ENCODE measurements at regions not wholly inside any gene's neighbourhood (a gene's known extent, or its start where the extent isn't known, plus 50 kb on each side); places are given as distances from the start of the nearest gene placed in this dataset.

- TF ChIP-seq POLR2A (IDR thresholded peaks at IDR 0.05; ENCODE audit: low read depth, low read length) (no peak), POLR2AphosphoS5 (IDR thresholded peaks at IDR 0.05; ENCODE audit: low read depth, low read length) (no peak), PAX5 (IDR thresholded peaks at IDR 0.05; ENCODE audit: insufficient read depth, low read length, severe bottlenecking) (no peak), TAF1 (IDR thresholded peaks at IDR 0.05; ENCODE audit: low read depth, low read length) (no peak), POU2F2 (IDR thresholded peaks at IDR 0.05; ENCODE audit: low read depth, low read length) (no peak), SPI1 (IDR thresholded peaks at IDR 0.05; ENCODE audit: low read depth, low read length) (no peak)
These were observed 263.9 kb upstream of the SESN3 start for GRCh38 chr11:95494856-95495255.

Measured in GM12891 (cell line).